ENCODE measurements at regions not wholly inside any gene's neighbourhood (a gene's known extent, or its start where the extent isn't known, plus 50 kb on each side); places are given as distances from the start of the nearest gene placed in this dataset.

GRCh38 chr6:163775313-163775712 is 360.8 kb downstream of the QKI start:
- Histone ChIP-seq H2AFZ (ENCODE audit: control insufficient read depth, low read length) (no peak overlapping the region), H4K20me1 (ENCODE audit: control insufficient read depth, extremely low read depth, insufficient read depth, low read length) (no peaks in the 10 kb centered on the region), H3K9me3 (ENCODE audit: control insufficient read depth, low read depth, low read length) (no peaks in the 10 kb centered on the region), H3K4me3 (ENCODE audit: control insufficient read depth in 2 of 3, extremely low read depth in 1 of 3, insufficient read depth in 2 of 3, low read depth in 1 of 3, low read length in 3 of 3) (no peak overlapping the region), H3K79me2 (ENCODE audit: control insufficient read depth, insufficient read depth, low read length) (no peaks in the 10 kb centered on the region), H3K9ac (ENCODE audit: control insufficient read depth, extremely low read depth, insufficient read depth, low read length) (no peak overlapping the region), H3K4me1 (ENCODE audit: control insufficient read depth, extremely low read depth, insufficient read depth, low read length) (peaks cover 3% of the 10 kb centered on the region), H3K4me2 (ENCODE audit: control insufficient read depth, extremely low read depth, insufficient read depth, low read depth, low read length) (no peak overlapping the region), H3K27ac (ENCODE audit: control insufficient read depth, insufficient read depth, low read length) (no peak overlapping the region), H3K36me3 (ENCODE audit: control insufficient read depth in 2 of 2, extremely low read depth in 1 of 2, insufficient read depth in 2 of 2, low read length in 2 of 2) (no peaks in the 10 kb centered on the region), H3K27me3 (ENCODE audit: control insufficient read depth, extremely low read depth, insufficient read depth, low read length) (no peaks in the 10 kb centered on the region), H3K9me1 (ENCODE audit: control insufficient read depth, extremely low read depth, insufficient read depth, low read length) (no peaks in the 10 kb centered on the region)
- TF ChIP-seq EZH2 (IDR thresholded peaks at IDR 0.05; ENCODE audit: low read length) = no peak
- no peak for TF ChIP-seq CTCF (optimal IDR thresholded peaks at IDR 0.05 in 1 of 3, IDR thresholded peaks at IDR 0.05 in 1 of 3, conservative IDR thresholded peaks at IDR 0.05 in 1 of 3; ENCODE audit: extremely low read depth in 1 of 3, insufficient read depth in 2 of 3, low read length in 3 of 3)
- dilution Hi-C loops (cut with MboI; ENCODE audit: extremely low pct_ligation_motif_present, low sequenced_read_pairs) = no loop called here
- FAIRE-seq (peak; percentile 20), DNase-seq (ENCODE audit: low read depth, low spot score) (no peak)

DNA sequence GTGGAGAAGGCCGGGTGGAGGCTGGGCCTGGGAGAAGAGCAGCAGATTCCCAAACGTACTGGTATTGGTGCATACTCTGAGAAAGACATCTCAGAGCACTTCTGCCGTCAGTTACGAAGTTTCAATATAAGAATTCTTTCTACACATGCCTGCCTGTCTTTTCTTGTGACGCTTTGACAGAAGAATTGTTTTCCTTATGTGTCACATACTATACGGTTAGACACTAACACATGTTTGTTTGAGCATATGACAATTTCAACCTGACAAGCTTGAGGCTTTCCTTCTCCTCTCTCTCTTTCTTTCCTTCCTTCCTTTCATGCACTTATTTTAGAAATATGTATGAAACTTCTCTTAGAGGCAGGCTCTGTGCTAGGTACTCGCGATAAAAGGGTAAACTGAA is 360.0 kb downstream of the QKI start:
- Histone ChIP-seq H3K27me3 (ENCODE audit: control insufficient read depth, extremely low read depth, insufficient read depth, low read length) (no peaks in the 10 kb centered on the region), H3K4me1 (ENCODE audit: control insufficient read depth, extremely low read depth, insufficient read depth, low read length) (peaks cover 2% of the 10 kb centered on the region), H3K79me2 (ENCODE audit: control insufficient read depth, insufficient read depth, low read length) (no peaks in the 10 kb centered on the region), H3K4me3 (ENCODE audit: control insufficient read depth in 2 of 3, extremely low read depth in 1 of 3, insufficient read depth in 2 of 3, low read depth in 1 of 3, low read length in 3 of 3) (no peak overlapping the region), H3K36me3 (ENCODE audit: control insufficient read depth in 2 of 2, extremely low read depth in 1 of 2, insufficient read depth in 2 of 2, low read length in 2 of 2) (no peaks in the 10 kb centered on the region), H3K27ac (ENCODE audit: control insufficient read depth, insufficient read depth, low read length) (no peak overlapping the region), H3K9me1 (ENCODE audit: control insufficient read depth, extremely low read depth, insufficient read depth, low read length) (no peaks in the 10 kb centered on the region), H4K20me1 (ENCODE audit: control insufficient read depth, extremely low read depth, insufficient read depth, low read length) (no peaks in the 10 kb centered on the region), H3K9ac (ENCODE audit: control insufficient read depth, extremely low read depth, insufficient read depth, low read length) (no peak overlapping the region), H2AFZ (ENCODE audit: control insufficient read depth, low read length) (no peak overlapping the region), H3K4me2 (ENCODE audit: control insufficient read depth, extremely low read depth, insufficient read depth, low read depth, low read length) (no peak overlapping the region), H3K9me3 (ENCODE audit: control insufficient read depth, low read depth, low read length) (no peaks in the 10 kb centered on the region)
- FAIRE-seq (no peak), DNase-seq (ENCODE audit: low read depth, low spot score) (no peak)
- dilution Hi-C loops (cut with MboI; ENCODE audit: extremely low pct_ligation_motif_present, low sequenced_read_pairs) = no loop called here
- TF ChIP-seq CTCF (optimal IDR thresholded peaks at IDR 0.05 in 1 of 3, IDR thresholded peaks at IDR 0.05 in 1 of 3, conservative IDR thresholded peaks at IDR 0.05 in 1 of 3; ENCODE audit: extremely low read depth in 1 of 3, insufficient read depth in 2 of 3, low read length in 3 of 3) = no peak
- TF ChIP-seq EZH2 (IDR thresholded peaks at IDR 0.05; ENCODE audit: low read length) = no peak

Measured in keratinocyte (primary cell).